Heart right ventricle (tissue), 16 donors: ENCODE measurements at regions not wholly inside any gene's neighbourhood (a gene's known extent, or its start where the extent isn't known, plus 50 kb on each side); places are given as distances from the start of the nearest gene placed in this dataset.

ENCODE experiments used
- ATAC-seq, 8 donors: fragments of 200-7000 bp; cut with Tn5 transposase; one replicate each; pipeline ENCODE4 v1.9.1; 2020; ENCODE audit warnings: mild to moderate bottlenecking in 8 of 8, moderate library complexity in 8 of 8, moderate number of reproducible peaks in 1 of 8
- DNase-seq, 2 donors: peaks; one replicate each; pipeline ENCODE4 v3.0.0-alpha.2; 2020
- H3K27ac ChIP-seq, 10 donors: fragments of 200-600 bp; sonication (generic) in 2 of 10; one replicate each; pipeline versions ENCODE4 v1.5.0 to v1.8.0; 2020 to 2022; ENCODE audit warnings: mild to moderate bottlenecking in 3 of 10
- H3K27me3 ChIP-seq, 7 donors: fragments of 200-600 bp; one replicate each; pipeline ENCODE4 v1.8.0; 2021 to 2022; ENCODE audit warnings: mild to moderate bottlenecking in 2 of 7
- H3K36me3 ChIP-seq, 9 donors: fragments of 200-600 bp; sonication (generic) in 1 of 9; one replicate each; pipeline versions ENCODE4 v1.5.0 to v1.8.0; 2020 to 2022; ENCODE audit warnings: mild to moderate bottlenecking in 2 of 9
- H3K4me1 ChIP-seq, 9 donors: fragments of 200-600 bp; sonication (generic) in 1 of 9; one replicate each; pipeline versions ENCODE4 v1.5.0 to v1.8.0; 2020 to 2022; ENCODE audit warnings: mild to moderate bottlenecking in 4 of 9
- H3K4me3 ChIP-seq, 10 donors: fragments of 200-600 bp; sonication (generic) in 2 of 10; one replicate each; pipeline versions ENCODE4 v1.5.0 to v1.8.0; 2020 to 2022; ENCODE audit warnings: mild to moderate bottlenecking in 7 of 10, moderate library complexity in 2 of 10
- H3K9me3 ChIP-seq, 11 donors: fragments of 200-600 bp in 10 of 11; sonication (generic) in 2 of 11; one replicate each; pipeline versions ENCODE4 v1.5.0 to v1.8.0; 2013 to 2022; ENCODE audit warnings: mild to moderate bottlenecking in 2 of 11, control low read depth in 1 of 11, moderate library complexity in 1 of 11
- WGBS, 2 donors: extraction: QIAGEN DNeasy Blood & Tissue Kit; methylation state at CpG; one replicate each; pipeline ENCODE4 v1.1.7; 2013; ENCODE audit warnings: inconsistent platforms in 1 of 2; 5-methylcytosine and 5-hydroxymethylcytosine counted together
- intact Hi-C, 10 donors: fragments of 100-400 bp; cut with DNase I; formaldehyde crosslinking; loops; one replicate each; pipeline versions ENCODE4 v1.11.1 to v1.14.2; 2022
- TF ChIP-seq, protein P1 (sequence below), 9 donors: fragments of 200-600 bp; sonication (generic) in 2 of 9; IDR thresholded peaks; one replicate each; pipeline versions ENCODE4 v1.5.0 to v1.8.0; 2021 to 2022; ENCODE audit warnings: antibody characterized with exemption in 9 of 9, mild to moderate bottlenecking in 5 of 9, moderate library complexity in 1 of 9
- donor health status: Arrhythmogenic right ventricular cardiomyopathy.
- donor health status: ischemic (EF 13 %, LVEDD 7.1; RV severe dilation, severe dysfunction).
- donor health status: healthy with polysubstance abuse.
- donor health status: DM: no; HTN: yes; CAD: no.
- donor health status: DM: no; HTN: no; CAD: no.
- donor health status: ischemic (EF 25% LVEDD 6.9; RV normal size, moderate dysfunction).
- donor health status: ischemic (EF 25% LVEDD 5.7; RV mildly dilated, moderate dysfunction).
- donor health status: healthy.
- donor health status: DM: yes; HTN: yes; CAD: no.
- donor health status: Ischemic cardiomyopathy.
- donor health status: ischemic (EF 35%, LVEDD 5.7; RV mildly dilated, moderate dysfunction).
- donor health status: nonischemic (EF 11% LVEDD 7.7; RV severe dilation, severe dysfunction).
- donor health status: DM: yes; HTN: yes; CAD: no.
- donor health status: PGD.
- donor health status: ischemic (EF 29% LVEDD 5.4; RV normal size, mild dysfunction).
- donor health status: nonischemic (EF 23%, LVEDD 6.1; RV moderate dilation, normal function).

DNA sequence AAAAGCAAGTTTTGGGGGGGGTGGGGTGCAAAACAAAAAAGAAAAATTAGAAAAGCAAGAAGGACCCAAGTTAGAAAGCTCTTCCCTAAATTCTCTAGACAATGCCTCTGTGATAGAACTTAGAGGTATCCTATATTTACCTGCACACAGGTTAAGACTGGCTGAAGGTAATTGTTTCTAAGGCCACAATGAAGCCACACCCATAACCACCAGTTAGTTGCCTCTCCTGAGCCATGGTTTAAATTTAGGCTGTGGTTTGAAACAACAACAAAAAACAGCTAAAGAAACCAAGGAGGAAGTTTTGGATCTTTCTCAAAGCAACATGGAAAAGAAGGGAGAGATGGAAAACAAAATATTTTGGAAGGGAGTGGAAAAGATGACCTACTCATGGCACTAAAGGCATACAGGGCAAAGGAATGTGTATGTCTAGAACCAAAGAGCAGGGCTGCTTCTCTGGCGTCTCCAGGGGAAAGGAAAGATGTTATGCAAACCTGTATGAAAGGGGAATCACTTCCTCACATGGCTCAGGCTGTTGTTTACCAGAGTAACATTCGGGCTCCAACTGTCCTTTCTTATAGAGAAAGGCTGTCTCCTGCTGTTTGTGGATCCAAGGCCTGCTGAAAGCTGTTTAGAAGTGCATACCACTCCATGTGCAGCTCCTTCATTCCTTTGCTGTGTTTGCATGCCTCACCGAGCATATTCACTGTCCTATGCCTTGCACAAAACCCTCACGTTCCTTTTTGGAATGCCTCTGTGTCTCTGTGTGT is 408.9 kb upstream of the MPDZ start:
- Histone ChIP-seq H3K36me3 (no peaks in the 10 kb centered on the region), H3K27ac (peak overlapping the region in 4 of 10 donors; percentile 1 to 54 (median 30)), H3K4me1 (peaks cover 0 to 33% (median 13%) of the 10 kb centered on the region in 9 donors), H3K27me3 (no peaks in the 10 kb centered on the region), H3K4me3 (no peak overlapping the region), H3K9me3 (peaks cover 0 to 24% (median 0%) of the 10 kb centered on the region in 11 donors)
- TF ChIP-seq, protein P1, sequence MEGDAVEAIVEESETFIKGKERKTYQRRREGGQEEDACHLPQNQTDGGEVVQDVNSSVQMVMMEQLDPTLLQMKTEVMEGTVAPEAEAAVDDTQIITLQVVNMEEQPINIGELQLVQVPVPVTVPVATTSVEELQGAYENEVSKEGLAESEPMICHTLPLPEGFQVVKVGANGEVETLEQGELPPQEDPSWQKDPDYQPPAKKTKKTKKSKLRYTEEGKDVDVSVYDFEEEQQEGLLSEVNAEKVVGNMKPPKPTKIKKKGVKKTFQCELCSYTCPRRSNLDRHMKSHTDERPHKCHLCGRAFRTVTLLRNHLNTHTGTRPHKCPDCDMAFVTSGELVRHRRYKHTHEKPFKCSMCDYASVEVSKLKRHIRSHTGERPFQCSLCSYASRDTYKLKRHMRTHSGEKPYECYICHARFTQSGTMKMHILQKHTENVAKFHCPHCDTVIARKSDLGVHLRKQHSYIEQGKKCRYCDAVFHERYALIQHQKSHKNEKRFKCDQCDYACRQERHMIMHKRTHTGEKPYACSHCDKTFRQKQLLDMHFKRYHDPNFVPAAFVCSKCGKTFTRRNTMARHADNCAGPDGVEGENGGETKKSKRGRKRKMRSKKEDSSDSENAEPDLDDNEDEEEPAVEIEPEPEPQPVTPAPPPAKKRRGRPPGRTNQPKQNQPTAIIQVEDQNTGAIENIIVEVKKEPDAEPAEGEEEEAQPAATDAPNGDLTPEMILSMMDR (IDR thresholded peaks at IDR 0.05) = no peak
- ATAC-seq (peak in 6 of 8 donors; percentile 20 to 67 (median 30)), DNase-seq (no peak)
- 46 to 47% methylated on average over 4 of the region's 4 CpGs for WGBS, 2 donors
- intact Hi-C loops = loop anchor here in 8 of 10 donors (5.0 to 10.0 kb wide), 7 partner anchors 234 to 666 kb away; no protein-coding TSS in a partner anchor

DNA sequence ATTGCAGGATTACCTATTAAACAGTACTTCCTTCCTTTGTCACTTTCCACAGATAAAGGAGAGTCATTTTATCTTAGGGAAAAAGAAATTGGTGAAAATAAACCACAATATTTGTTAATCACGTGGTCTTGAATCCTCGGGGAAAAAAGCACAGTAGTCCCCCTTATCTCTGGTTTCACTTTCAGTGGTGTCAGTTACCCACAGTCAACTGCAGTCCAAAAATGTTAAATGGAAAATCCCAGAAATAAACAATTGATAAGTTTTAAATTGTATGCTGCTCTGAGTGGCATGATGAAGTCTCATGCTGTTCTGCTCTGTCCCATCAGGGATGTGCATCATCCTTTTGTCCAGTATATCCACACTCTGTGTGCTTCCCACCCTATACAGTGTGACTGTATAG is 405.2 kb upstream of the MPDZ start:
- Histone ChIP-seq H3K27me3 (no peaks in the 10 kb centered on the region), H3K4me1 (peaks cover 0 to 29% (median 13%) of the 10 kb centered on the region in 9 donors), H3K9me3 (peaks cover 0 to 31% (median 4%) of the 10 kb centered on the region in 11 donors), H3K4me3 (no peak overlapping the region), H3K27ac (peak overlapping the region in 3 of 10 donors; percentile 3 to 8 (median 4)), H3K36me3 (no peaks in the 10 kb centered on the region)
- intact Hi-C loops = loop anchor here in 8 of 10 donors (5.0 to 10.0 kb wide), 8 partner anchors 72 to 670 kb away; no protein-coding TSS in a partner anchor
- no peak for DNase-seq
- peak in 1 of 8 donors; percentile 54 for ATAC-seq
- TF ChIP-seq, protein P1 (IDR thresholded peaks at IDR 0.05) = no peak
- 14 to 29% methylated on average over 2 of the region's 2 CpGs for WGBS, 2 donors

DNA sequence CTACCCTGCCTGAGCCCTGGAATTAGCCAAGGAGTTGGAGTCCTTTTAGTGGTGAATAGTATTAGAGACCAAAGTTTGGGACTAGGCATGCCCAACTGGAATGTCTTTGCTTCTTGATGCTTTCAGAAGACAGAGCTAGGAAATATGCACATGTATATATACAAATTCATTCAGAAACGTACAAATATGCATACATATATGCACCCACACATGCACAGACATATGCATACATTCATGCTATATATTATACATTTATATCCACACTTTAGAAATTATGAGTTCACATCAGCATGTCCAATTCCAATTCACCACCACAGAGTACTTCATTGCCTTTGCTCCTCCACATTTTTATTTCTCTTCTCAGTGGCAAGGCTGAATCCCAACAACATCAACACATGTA is 398.3 kb upstream of the MPDZ start:
- TF ChIP-seq, protein P1 (IDR thresholded peaks at IDR 0.05) = no peak
- no peak for DNase-seq
- 81 to 87% methylated on average over 1 of the region's 1 CpG for WGBS, 2 donors
- intact Hi-C loops = no loop called here
- peaks cover 0 to 15% (median 0%) of the 10 kb centered on the region in 9 donors for H3K4me1 ChIP-seq
- no peak overlapping the region for H3K4me3 ChIP-seq
- ATAC-seq = no peak
- no peaks in the 10 kb centered on the region for H3K27me3 ChIP-seq
- H3K9me3 ChIP-seq = peaks cover 0 to 17% (median 4%) of the 10 kb centered on the region in 11 donors
- no peaks in the 10 kb centered on the region for H3K36me3 ChIP-seq
- H3K27ac ChIP-seq = no peak overlapping the region

DNA sequence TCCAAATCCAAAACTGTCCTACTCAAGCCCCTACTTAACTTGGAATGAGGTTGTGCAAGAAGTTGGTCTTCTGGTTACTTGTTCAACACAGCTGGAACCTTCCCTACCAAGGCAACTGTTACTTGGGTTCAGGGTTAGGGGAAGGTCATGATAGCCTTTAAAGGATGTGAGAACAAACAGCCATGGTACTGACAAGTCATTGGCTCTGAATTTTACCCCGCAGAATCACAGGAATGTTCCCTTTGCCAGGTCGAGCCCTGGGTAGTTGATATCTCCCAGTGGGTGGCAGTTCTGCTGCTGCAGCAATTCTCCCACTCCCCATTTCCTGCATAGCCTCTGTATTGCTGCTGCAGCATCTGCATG is 396.1 kb upstream of the MPDZ start:
- no peaks in the 10 kb centered on the region for H3K36me3 ChIP-seq
- intact Hi-C loops = no loop called here
- no peak overlapping the region for H3K4me3 ChIP-seq
- TF ChIP-seq, protein P1 (IDR thresholded peaks at IDR 0.05) = no peak
- DNase-seq (peak in 1 of 2 donors; percentile 32), ATAC-seq (peak; percentile 71 to 97 (median 92))
- peaks cover 0 to 14% (median 4%) of the 10 kb centered on the region in 11 donors for H3K9me3 ChIP-seq
- no peaks in the 10 kb centered on the region for H3K27me3 ChIP-seq
- peaks cover 0 to 15% (median 0%) of the 10 kb centered on the region in 9 donors for H3K4me1 ChIP-seq
- WGBS, 2 donors = 19 to 38% methylated on average over 2 of the region's 2 CpGs
- H3K27ac ChIP-seq = peak overlapping the region in 9 of 10 donors; percentile 2 to 73 (median 55)
